ENCODE measurements at regions not wholly inside any gene's neighbourhood (a gene's known extent, or its start where the extent isn't known, plus 50 kb on each side); places are given as distances from the start of the nearest gene placed in this dataset.

- TF ChIP-seq, protein P1, sequence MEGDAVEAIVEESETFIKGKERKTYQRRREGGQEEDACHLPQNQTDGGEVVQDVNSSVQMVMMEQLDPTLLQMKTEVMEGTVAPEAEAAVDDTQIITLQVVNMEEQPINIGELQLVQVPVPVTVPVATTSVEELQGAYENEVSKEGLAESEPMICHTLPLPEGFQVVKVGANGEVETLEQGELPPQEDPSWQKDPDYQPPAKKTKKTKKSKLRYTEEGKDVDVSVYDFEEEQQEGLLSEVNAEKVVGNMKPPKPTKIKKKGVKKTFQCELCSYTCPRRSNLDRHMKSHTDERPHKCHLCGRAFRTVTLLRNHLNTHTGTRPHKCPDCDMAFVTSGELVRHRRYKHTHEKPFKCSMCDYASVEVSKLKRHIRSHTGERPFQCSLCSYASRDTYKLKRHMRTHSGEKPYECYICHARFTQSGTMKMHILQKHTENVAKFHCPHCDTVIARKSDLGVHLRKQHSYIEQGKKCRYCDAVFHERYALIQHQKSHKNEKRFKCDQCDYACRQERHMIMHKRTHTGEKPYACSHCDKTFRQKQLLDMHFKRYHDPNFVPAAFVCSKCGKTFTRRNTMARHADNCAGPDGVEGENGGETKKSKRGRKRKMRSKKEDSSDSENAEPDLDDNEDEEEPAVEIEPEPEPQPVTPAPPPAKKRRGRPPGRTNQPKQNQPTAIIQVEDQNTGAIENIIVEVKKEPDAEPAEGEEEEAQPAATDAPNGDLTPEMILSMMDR (conservative IDR thresholded peaks at IDR 0.05 in 1 of 2, IDR thresholded peaks at IDR 0.05 in 1 of 2; ENCODE audit: extremely low read depth in 1 of 2, insufficient read depth in 1 of 2, low read depth in 1 of 2, low read length in 2 of 2) = no peak
- no peak for TF ChIP-seq EZH2 (IDR thresholded peaks at IDR 0.05; ENCODE audit: borderline replicate concordance, low read length)
Observed at GRCh38 chr6:168152980-168153379, 74.0 kb upstream of the FRMD1 start.

Measured in mammary epithelial cell (primary cell).